ENCODE measurements at regions not wholly inside any gene's neighbourhood (a gene's known extent, or its start where the extent isn't known, plus 50 kb on each side); places are given as distances from the start of the nearest gene placed in this dataset.

- TF ChIP-seq POLR2A (IDR thresholded peaks at IDR 0.05) = no peak
- TF ChIP-seq CTCF (IDR thresholded peaks at IDR 0.05) = no peak
Observed at GRCh38 chr6:2611092-2611491, 139.6 kb downstream of the MYLK4 start.
